ENCODE measurements at regions not wholly inside any gene's neighbourhood (a gene's known extent, or its start where the extent isn't known, plus 50 kb on each side); places are given as distances from the start of the nearest gene placed in this dataset.

GRCh38 chr9:31604531-31604930 is 779.9 kb upstream of the ACO1 start:
- DNase-seq, result no peak

GRCh38 chr9:31605164-31605563 is 779.3 kb upstream of the ACO1 start:
- no peak for DNase-seq

- DNase-seq, result no peak
These were observed 777.8 kb upstream of the ACO1 start for GRCh38 chr9:31606678-31607077.

- no peak for DNase-seq
These were observed 776.0 kb upstream of the ACO1 start for GRCh38 chr9:31608416-31608815.

GRCh38 chr9:31608881-31609280 is 775.6 kb upstream of the ACO1 start:
- DNase-seq, result no peak

GRCh38 chr9:31612336-31613030 is 772.0 kb upstream of the ACO1 start:
- no peak for DNase-seq

- no peak for DNase-seq
These were observed 768.5 kb upstream of the ACO1 start for GRCh38 chr9:31615966-31616365.

GRCh38 chr9:31623511-31623910 is 760.9 kb upstream of the ACO1 start:
- DNase-seq, result no peak

DNA sequence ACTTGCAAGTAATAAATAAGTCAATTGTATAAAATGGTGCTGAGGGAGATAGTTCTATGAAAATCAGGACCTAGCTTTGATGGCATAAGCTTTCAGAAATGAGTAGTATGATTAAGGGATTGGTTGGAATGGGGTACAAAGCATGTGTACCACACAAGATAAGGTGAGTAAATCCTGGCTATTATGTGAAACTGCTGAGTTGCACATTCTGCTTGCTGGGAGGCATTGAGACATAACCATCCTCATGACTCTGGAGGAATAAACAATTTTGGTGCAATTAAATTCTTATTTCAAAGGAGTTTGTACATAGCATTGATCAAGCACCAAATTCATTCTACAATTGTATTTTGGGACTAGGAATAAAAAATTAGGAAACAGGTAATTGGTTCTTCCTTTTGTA is 755.2 kb upstream of the ACO1 start:
- DNase-seq, result no peak

DNA sequence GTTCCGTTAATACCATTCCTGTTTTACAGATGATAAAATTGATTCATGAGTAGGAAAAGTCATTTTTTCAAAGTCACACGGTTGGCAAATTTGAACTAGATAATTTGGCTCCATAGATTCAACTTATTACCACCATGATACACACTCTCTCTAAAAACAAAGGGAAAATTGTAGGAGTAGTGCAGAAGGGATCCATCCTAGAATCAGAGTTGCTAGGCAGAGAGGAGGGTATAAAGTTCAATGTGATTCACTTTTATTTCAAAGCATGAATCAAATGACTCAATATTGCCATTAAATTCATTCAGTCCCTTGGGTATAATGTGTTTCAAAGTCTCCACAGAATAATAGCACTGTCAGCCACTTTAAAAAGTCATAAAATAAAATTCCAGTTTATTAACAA is 747.2 kb upstream of the ACO1 start:
- DNase-seq, result no peak

DNA sequence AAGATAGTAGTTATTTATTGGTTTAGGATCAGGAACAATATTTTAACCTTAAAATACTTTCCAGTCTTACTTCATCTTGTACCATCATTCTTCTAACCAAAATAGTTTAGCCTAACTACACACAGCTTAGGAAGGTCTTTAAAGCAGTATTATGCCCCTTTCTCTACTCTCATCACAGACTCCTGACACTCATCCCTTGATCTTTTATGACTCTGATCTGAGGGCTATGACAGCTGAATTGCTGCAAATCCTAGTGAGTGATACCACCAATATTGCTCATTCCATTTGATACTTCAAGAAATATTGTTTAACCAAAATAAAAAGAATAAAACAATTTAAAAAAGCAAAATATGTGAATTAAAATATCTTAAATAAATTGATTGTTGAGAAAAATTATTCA is 746.6 kb upstream of the ACO1 start:
- no peak for DNase-seq

GRCh38 chr9:31639451-31639850 is 745.0 kb upstream of the ACO1 start:
- DNase-seq, result no peak

GRCh38 chr9:31669311-31669710 is 715.1 kb upstream of the ACO1 start:
- no peak for DNase-seq

- DNase-seq, result no peak
These were observed 713.4 kb upstream of the ACO1 start for GRCh38 chr9:31671011-31671410.

GRCh38 chr9:31674264-31674663 is 710.2 kb upstream of the ACO1 start:
- DNase-seq, result no peak

- DNase-seq, result no peak
These were observed 707.0 kb upstream of the ACO1 start for GRCh38 chr9:31677415-31677814.

DNA sequence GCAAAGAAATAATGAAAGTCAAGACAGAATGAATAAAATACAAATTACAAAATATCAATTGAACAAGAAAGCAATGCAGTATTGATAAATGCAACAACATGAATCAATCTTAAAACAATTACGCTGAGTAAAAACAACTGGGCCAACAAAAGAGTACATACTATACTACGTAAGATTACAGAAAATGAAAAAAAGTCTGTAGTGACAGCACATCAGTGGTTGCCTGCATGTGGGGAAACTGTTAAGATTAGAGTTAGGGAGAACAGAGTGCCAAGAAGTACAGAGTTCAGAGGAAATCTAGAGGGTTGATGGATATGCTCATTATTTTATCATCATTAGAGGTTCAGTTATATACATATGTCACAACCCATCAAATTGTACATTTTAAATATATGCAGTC is 706.6 kb upstream of the ACO1 start:
- no peak for DNase-seq

- DNase-seq, result no peak
These were observed 701.3 kb upstream of the ACO1 start for GRCh38 chr9:31683116-31683515.

DNA sequence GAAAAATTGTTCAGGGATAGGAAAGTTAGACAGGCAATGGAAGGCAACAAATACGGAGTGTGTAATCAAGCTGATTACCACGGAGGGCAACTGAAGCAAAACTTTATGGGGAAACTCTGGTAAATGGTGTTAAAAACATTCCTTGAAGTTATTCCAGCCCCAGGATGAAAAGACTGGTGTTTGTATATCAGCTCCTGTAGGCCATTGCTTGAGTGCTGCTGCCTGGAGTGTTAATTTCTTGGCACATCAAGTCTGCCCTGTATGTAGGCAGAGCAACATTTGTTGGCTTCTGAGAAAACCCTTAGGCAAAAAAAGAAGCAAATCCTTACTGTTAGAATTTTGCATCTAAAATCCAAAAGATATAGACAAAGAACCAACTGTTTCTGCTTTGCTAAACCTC is 686.5 kb upstream of the ACO1 start:
- no peak for DNase-seq

DNA sequence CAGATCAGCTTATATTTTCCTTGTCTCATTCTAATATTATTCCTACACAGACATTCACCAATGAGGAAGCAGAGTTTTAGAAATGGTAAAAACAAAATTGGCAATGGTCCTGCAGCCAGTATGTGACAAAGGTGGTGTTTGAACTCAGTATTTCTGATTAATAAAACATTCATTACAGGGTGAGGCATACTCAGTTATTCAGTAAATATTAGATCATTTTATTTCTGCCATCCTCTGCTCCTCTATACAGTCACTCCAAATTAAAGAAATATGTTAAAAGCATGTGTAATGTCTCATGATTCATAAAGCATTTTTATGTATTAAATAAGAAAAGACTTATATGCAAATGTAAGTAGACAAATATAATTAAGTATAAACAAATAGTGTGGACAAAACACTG is 684.6 kb upstream of the ACO1 start:
- no peak for DNase-seq

DNA sequence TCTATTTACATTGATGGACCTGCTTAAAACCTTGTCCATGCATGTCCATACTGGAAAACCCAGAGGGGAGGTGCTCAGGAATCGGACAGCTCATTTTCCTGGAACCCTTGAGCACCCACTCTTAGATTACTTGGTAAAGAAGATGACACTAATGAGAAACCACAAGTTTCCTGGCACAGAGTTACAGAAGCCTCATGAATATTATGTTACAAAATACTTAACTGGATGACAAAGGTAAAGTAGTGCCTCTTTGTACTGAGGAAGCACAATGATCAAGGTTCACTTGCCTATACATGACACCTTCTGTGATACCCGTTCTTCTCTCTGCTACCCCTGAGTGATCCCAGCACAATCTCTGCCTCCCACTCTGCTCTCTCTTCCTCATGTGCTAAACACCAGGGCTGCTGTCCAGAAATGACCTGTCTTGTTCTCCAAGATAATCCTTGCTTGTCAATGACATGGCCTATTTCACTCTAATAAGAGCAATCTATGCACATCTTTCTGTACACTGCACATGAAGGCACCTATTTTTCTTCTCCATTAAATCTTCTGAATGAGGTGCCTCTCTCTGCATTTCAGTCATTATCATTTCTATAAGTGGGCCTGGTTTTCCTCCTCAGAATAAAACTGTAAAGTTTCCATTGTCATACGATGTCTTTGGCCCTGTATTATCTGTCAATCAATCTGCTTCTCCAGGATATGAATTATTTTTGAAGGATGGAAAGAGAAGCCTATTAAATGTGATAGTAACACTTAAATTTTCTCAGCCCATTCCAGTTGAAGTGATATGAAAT is 684.0 kb upstream of the ACO1 start:
- no peak for DNase-seq

GRCh38 chr9:31702957-31703356 is 681.5 kb upstream of the ACO1 start:
- DNase-seq, result no peak

GRCh38 chr9:31715250-31715649 is 669.2 kb upstream of the ACO1 start:
- DNase-seq, result no peak
